HG02852 (cell line): ENCODE measurements at regions not wholly inside any gene's neighbourhood (a gene's known extent, or its start where the extent isn't known, plus 50 kb on each side); places are given as distances from the start of the nearest gene placed in this dataset.

Experiments used
- ATAC-seq: cut with Tn5 transposase; IDR thresholded peaks from one replicate; pipeline ENCODE4 v1.9.1; 2021; ENCODE audit warnings: mild to moderate bottlenecking, moderate library complexity; ENCODE audit not compliant: unreplicated experiment

DNA sequence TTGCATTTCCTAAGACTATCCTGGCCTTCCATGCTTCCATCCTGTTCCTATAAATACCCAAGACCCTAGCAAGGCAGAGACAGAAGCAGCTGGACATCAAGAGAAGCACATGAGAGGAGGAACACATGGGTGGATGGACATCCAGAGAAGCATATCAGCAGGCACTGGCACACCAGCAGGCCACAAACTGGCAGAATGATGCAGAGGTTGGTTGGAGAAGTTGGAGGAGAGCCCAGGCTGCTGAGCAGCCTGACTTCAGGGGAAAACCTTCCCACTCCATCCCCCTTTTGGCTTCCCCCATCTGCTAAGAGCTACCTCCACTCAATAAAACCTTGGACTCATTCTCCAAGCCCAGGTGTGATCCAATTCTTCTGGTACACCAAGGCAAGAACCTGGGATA, 332.5 kb downstream of the FRK start:
- ATAC-seq, result no peak

DNA sequence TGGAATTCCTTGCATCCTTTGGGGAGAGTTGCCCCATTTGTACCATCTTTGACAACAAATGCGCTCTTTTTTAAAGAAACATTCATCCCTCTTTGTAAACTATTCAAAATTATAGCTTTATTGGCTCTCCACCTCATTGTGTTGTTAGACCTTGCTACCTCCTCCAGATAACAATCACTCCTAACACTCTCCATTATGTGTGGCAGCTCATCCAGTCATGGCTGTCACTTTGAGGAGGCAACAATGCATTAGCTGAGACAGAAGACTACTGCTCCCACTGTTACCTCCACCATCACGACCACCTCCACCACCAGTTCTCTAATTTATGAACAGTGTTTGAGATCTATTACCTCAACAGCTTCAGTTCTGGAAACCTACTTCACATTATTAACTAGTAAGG, 339.1 kb downstream of the FRK start:
- ATAC-seq, result no peak

DNA sequence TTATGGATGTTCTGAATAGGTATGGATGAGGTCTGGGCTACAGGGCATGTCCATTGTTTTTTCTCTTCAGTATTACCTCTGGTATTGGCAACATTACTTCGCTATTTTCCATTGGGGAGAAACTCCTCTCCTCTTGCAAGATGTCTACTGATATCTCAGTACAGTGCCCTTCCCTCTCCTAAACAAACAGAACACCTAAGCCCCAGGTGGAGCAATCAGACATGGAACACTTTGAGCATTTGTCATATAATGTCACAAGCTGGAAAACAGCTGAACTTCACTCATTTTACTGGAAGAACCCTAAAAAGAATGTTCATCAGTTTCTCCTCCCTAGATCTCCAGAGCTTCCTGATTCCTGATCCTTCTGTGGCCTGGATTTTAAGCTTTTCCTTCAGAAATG, 339.8 kb downstream of the FRK start:
- ATAC-seq, result no peak

DNA sequence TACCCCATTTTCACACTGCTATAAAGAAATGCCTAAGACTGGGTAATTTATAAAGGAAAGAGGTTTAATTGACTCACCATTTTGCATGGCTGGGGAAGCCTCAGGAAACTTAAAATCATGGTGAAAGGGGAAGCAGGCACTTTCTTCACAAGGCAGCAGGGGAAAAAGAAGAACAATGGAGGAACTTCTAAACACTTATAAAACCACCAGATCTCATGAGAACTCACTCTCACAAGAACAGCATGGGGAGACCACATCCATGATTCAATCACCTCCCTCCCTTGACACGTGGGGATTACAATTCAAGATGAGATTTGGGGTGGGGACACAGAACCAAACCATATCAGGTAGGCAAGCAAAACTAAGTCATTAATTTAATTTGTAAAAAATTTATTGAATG, 343.2 kb downstream of the FRK start:
- ATAC-seq, result peak; percentile 35

DNA sequence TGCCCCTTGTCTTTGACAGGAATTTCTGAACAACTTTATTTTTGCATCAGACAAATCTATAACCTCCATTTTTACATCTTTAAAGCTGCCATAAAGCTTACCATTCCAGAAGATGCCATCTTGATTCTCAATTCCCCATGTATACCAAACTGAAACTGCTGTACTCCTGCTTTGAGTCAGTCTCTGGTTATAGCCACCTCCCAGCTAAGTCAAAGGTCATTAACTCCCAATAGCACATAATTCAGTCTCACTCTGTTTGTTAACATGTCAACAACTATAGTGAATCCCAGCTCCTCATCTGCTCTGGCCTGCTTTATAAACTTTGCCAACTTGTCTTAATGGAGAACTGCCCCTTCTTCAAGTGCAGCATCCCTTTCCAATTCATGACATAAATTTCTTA, 343.6 kb downstream of the FRK start:
- ATAC-seq, result peak; percentile 93

DNA sequence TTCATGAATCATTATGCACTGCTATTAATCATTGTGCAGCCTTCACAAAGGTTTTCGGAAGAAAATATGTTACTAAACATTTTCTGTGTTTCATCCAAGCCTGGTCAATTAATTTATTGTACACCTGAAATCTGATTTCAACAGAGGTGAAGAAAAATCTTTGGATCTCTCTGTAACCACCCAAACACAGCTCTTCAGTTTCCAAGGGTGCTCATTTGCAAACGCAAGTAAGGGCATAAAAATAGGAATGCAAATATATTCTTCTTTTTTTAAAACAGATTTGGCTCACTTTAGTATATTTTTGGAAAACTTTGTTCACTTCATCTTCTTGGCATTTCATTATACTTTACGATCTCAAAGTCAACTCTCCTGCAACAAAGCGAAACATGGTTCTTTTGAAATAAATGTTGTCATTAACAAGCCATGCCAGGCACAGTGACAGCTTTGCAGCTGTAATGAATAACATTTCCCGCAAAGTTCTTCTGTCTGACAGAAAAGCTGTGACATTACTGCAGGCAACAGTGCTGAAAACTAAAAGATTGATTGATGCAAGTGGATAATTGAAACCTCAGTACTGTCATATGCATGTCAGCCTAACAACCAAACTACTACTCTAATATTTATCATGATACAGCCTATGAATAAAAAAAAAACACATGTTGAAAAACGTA, 348.3 kb downstream of the FRK start:
- ATAC-seq, result no peak

DNA sequence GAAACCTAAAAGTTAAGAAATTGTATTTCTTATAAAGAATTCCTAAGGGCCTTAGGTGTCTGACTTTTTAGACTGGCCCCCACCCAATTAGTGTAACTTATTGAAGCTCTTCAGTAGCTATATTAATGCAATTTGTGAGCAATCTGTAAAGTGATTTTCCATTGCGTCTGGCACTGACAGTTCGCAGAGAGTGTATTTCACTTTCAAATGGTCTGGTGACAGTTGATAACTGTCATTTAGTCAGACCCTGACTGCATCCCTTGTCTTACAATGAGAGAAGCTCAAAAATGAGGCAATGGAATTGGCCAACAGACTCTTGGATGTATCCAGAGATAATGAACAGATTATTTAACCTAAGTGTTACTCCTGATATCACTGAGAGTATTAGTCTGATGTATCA, 351.8 kb downstream of the FRK start:
- no peak for ATAC-seq

DNA sequence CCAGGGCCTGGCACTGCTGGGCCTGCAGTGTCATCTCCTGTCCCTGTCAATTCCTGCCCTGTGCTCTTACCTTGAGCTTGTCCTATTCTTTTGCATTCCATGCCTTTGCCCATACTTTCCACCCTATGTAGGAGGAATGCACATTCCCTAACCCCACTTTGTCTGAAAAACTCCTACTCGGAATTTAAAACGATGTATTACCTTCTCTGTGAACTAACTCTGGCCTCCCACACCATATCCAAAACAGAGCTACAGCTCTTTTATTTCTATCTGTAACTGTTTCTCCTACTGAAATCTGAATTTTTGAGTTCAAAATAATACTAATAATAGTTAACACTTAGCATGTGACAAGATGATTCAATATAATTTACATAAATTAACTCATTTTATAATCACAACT, 353.7 kb downstream of the FRK start:
- no peak for ATAC-seq

DNA sequence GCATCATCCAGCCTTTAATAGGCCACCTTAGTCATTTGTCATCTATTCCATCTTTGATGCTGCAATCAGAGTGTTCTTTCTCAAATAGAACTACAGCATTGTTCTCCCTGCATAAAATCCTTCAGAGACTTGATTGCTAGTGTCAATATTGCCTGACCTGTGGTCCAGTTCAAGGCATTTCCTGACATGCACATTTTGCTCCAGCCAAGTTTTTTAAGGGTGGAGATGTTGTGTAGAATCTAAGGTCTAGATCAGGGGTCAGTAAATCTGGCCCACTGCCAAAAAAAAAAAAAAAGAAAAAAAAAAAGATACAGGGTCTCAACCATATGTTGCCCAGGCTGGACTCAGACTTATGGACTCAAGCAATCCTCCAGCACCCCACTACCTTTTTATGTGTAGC, 354.4 kb downstream of the FRK start:
- ATAC-seq, result no peak

DNA sequence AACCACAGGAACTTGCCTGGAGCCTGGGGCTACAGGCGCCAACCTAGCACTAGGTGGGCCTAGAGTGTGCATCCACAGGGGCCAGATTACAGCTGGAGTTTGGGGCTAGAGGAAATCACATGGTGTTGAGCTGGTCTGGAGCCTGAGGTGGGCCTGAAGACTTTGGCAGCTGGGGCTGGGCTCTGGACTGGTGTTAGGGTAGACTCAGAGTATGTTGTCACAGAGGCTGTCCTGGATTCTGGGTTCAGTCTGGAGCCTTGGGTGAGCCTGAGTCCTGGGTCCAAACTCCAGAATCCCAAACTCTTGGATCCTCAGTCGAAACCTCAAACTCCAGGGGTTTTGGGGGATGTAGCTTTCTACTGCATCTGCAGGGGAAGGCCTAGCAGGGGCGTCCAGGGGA, 356.7 kb downstream of the FRK start:
- ATAC-seq, result no peak

DNA sequence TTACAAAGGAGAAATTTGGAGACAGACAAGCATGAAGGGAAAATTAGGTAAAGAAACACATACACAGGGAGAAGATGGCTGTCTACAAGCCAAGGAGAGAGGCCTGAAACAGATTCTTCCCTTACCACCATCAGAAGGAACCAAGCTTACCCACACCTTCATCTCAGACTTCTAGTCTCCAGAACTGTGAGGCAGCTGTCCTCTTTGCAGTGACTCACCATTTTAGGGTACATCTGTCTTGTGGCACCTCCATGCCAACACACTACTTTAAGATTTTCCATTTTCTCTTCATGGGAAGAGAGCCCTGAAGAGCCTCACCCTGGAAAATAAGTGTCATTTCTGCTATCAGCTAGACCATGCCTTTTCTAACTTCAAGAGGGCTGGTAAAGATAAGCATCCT, 369.3 kb downstream of the FRK start:
- no peak for ATAC-seq

DNA sequence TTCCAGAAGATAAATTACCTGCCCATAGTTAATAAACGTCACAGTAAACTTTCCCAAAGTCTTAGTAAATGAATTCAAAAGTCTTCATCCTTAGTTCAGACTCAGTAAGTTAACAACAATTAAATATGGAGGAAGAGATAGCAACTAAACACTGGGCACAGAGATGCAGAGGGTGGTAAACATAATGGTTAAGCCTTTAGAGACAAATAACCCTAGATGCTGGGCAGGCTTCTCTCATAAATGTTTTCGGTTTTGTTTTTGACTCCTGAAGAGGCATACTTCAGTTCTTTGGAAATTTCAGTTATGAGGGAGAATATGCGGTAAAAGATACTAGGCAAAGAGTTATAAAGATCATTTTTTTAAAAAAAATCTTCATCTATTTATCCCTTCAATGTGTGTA, 369.8 kb downstream of the FRK start:
- ATAC-seq, result no peak

DNA sequence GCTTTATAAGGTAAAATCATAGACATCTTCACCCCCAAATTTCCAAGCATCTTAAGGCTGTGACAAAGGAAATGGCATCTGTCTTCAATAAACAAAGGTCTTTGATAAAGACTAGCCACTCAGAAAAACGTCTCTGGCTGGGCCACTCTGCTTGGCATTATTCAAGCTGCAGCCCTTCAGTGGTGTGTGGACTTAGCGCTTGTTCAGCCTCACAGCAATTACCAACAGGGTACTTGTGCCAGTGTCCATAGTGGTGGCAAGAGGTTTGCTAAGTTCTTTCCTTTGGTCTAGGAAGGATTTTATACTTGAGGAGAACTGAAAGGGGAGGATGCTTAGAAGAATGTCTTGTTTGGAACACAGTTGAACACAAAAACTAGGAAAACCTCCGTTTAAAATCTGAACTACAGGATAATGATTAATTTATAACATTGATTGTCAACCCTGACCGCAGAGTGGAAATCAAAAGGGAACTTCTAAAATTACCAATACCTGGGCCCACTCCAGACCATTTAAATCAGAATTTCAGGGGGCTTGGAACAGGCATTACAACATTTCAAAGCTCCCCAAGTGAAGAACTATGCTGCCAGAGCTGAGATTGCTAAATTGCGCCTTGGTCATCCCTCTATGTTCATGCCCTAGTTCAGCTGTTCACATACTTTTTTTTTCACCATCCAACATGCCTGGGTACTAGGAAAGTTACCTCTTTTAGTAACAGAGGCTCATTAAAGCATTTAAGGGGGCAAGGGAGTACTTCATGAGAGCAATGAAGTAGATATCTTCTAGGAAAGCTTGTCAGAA, 378.5 kb downstream of the FRK start:
- ATAC-seq, result no peak

DNA sequence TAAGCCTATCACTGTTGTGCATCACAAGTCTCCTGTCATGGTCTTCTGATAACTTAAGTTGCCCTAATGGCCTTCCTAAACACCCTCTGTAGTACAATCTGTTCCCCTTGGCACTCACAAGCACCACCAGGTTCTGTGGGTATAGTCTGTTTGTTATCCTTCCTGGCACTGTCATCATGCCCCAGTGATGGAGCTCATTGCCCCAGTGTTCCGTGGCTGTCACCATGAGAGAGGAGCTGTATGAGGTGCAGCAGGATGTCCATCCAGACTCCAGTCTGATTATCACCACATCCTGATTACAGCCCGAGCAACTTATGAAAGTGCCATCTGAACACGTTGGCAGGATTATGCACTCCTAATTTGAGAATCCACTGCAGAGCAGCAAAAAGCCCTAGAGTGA, 380.1 kb downstream of the FRK start:
- ATAC-seq, result no peak

DNA sequence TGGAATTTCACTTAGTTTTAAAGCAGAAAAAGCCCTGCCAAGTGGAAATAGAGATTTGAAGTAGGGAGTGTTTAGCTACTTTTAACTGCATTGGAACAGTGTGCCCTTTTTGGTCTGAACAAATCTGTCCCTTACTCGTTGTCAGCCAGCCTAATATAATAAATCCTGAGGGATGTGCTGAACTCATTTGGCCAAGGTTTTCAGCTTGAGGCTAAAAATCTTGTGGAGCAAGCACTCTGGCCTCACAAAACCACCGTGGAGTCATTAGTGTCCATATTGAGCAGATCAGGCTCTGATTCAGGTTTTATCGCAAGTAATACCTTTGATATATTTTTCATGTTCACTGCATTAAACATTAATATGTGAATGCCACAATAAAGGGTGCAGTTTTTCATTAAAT, 383.5 kb downstream of the FRK start:
- no peak for ATAC-seq

DNA sequence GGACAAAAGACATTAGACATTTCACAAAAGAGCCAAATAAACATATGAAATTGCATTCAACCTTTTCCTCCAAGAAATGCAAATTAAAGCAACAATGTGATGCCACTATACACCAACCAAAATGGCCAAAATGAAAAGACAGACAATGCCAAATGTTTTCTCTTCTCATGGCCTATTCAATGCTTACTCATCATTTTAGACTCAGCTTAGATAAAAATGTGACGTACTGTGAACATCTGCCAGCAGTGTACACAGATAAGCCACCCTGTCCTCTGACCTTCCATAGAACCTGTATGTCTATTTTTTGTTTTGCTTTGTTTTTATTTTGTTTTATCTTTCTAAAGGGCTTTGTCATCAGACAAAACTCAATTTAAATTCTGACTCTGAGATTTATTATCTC, 385.2 kb downstream of the FRK start:
- no peak for ATAC-seq

DNA sequence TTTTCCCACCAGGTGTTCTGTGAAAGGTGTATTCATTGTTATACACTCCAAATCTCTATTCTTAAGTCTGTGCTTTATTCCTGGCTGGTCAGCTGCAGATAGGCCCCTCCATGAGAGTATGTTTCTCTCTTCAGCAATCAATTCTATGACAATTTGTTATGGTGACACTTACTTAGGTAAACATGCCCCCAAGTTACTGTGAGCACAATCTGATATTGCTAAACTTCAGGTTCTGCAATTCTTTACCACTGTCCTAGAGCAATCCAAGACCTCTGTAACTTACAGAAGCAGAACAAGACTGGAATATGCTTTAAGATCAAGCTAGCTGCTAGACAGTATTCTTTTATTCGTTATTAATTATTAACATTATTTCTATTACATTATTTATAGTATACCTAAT, 391.9 kb downstream of the FRK start:
- ATAC-seq, result no peak

DNA sequence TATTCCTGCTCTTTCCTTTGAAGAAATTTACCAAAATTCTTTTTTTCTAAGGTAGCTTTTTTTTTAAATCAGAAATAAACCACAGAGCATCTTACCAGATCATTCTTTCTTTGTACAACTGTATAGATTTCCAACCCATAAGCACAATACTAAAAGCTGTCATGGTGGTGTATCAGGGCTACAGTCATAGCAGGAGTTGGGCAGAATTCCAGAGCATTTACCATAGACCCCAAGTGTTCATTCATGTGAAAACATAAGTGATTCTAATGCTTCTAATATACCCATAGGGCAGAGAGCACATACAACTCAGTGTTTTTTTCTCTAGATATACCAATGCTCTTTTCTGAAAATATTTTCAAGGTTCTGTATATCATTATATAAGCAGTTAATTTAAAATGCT, 392.5 kb downstream of the FRK start:
- no peak for ATAC-seq

DNA sequence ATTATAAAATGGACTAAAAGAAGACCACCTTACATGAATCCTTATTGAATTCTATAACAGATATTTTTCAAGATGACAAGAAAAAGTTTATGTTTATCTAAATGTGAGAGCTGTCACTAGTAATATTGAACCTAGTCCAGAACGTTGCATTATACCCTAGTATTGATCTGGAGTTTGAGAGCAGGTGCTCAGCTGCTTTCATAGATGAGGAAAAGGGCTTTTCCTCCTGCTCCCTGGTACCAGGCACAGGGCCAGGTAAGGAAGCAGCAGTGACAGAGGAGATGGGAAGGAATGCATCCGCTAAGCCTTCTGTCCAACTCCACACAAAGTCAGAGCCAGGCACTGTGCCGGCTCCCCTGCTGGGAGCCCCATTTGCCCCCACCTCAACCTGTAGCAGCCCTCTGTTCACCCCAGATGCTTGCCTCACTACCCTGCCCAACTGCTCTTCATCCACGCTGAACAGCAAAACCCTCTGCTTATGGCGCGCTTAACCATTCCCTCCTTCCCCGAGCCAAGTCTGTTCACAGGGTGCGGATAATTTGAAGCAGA, 393.1 kb downstream of the FRK start:
- no peak for ATAC-seq

DNA sequence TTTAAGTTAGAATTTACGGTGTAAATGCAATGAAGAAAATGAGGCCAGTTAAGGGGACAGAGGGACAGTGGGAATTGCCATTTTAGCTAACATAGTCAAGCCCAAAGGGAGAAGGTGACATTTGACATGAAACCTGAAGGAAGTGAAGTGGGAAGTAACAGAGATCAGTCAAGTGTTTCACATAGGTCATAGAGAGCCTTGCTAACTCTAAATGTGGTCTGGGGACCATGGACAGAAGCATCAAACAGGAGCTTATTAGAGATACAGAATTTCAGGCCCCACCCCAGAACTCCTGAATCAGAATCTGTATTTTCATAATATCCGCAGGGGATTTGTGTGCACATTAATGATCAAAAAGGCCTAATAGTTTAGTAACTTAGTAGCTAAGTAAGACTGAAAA, 393.7 kb downstream of the FRK start:
- no peak for ATAC-seq

DNA sequence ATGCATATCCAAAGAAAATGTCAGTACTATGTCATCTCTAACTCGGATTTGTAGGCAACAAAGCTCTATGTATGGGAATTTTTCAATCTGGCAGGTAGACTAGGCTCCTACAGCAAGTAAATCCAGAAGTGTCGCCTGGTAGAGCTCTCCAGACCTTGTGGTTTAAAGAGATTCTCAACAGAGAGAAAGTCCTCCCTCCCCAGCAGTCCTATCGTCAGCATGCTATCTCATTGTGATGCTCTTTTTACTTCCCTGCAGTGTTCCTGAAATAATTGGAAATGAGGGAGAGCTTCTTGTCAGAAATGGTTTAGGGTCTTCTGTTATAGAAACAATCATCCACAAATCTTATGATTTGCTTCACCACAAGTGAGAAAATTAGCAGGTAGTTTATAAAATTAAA, 395.4 kb downstream of the FRK start:
- no peak for ATAC-seq

DNA sequence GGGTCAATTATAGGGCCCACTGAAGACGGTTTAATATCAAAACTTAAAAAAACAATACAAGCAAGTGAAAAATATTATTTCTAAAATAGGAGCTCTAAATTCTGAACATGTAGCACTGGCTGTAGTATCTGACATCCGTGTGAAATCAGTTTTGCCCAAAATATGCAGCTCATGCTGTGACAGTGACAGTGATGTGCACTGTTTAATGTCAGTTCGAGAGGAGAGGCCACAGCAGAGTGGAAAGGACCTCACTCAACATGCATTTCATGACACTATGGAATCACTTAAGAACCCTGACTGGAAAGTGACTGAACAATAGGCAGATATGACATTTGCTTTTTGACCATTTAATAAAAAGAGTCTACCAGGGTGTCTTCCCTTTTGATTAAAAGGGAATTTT, 397.0 kb downstream of the FRK start:
- ATAC-seq, result no peak

DNA sequence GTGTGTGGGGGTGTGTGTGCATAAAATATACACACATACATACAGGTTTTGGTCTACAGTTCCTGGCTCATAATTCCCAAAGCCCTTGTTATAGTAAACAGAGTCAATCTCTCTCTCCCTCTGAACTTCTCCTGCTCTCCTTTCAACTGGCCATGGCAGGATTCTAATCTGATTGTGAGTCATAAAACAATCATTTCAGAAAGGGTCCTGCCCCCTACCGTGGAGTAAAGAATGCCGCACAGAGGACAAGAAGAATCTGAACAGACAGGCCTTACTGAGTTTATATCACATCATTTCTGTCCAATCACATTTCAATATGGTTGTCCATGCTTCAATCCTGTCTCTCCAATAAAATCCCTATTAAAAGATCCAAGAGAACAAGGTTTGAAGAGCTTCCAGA, 416.9 kb downstream of the FRK start:
- ATAC-seq, result no peak
